PC-9 (cell line): ENCODE measurements at regions not wholly inside any gene's neighbourhood (a gene's known extent, or its start where the extent isn't known, plus 50 kb on each side); places are given as distances from the start of the nearest gene placed in this dataset.
"Not testable (repeated sequence)": the region's sequence is repeated elsewhere in the genome, so short reads cannot be mapped to it uniquely, and the experiment has no call there.

Experiments
- BruUV-seq: library from RNA; stranded (reverse); fragments of 400-500 nt; replicated peaks from 2 replicates; lab custom pipeline; 2021; lab: Mats Ljungman, UMichigan
- CTCF ChIA-PET: fragments of 300-600 bp; sonication (Branson Sonifier 250); formaldehyde crosslinking; loops from one replicate; lab custom pipeline; 2022; ENCODE audit warnings: antibody characterized with exemption; lab: Charles Lee
- POLR2A ChIA-PET: fragments of 300-600 bp; sonication (Branson Sonifier 250); formaldehyde crosslinking; loops from one replicate; lab custom pipeline; 2022; ENCODE audit warnings: antibody characterized with exemption; ENCODE audit not compliant: unreplicated experiment; lab: Charles Lee
- DNase-seq, 2 experiments: peaks; one replicate each; pipeline versions ENCODE4 v3.0.0 to v3.0.0-alpha.2; 2015 to 2022; ENCODE audit warnings: mixed read lengths in 1 of 2
- H2AFZ ChIP-seq: fragments of 200-600 bp; sonication (generic); 2 replicates; pipeline ENCODE4 v1.8.1; 2017; ENCODE audit warnings: antibody characterized with exemption
- H3F3A ChIP-seq: fragments of 200-600 bp; sonication (generic); 2 replicates; pipeline ENCODE4 v1.8.1; 2017; ENCODE audit warnings: antibody characterized with exemption, mild to moderate bottlenecking, low read depth; ENCODE audit not compliant: insufficient read depth
- H3K27ac ChIP-seq: fragments of 200-600 bp; sonication (generic); 2 replicates; pipeline ENCODE4 v1.6.1; 2016; ENCODE audit warnings: mixed run types
- H3K27me3 ChIP-seq: fragments of 200-600 bp; sonication (generic); 2 replicates; pipeline ENCODE4 v1.6.1; 2016; ENCODE audit warnings: low read depth, mixed run types; ENCODE audit not compliant: insufficient read depth
- H3K36me3 ChIP-seq: fragments of 200-600 bp; sonication (generic); 2 replicates; pipeline ENCODE4 v1.6.1; 2016; ENCODE audit warnings: low read depth, mixed run types
- H3K4me1 ChIP-seq: fragments of 200-600 bp; sonication (generic); replicated peaks from 2 replicates; pipeline ENCODE4 v1.6.1; 2016; ENCODE audit warnings: mixed run types; ENCODE audit not compliant: insufficient read depth
- H3K4me2 ChIP-seq: fragments of 200-600 bp; sonication (generic); 2 replicates; pipeline ENCODE4 v1.6.1; 2017; ENCODE audit warnings: mixed run types
- H3K4me3 ChIP-seq: fragments of 200-600 bp; sonication (generic); 2 replicates; pipeline ENCODE4 v1.6.1; 2016; ENCODE audit warnings: mixed run types
- H3K79me2 ChIP-seq: fragments of 200-600 bp; sonication (generic); 2 replicates; pipeline ENCODE4 v1.6.1; 2017; ENCODE audit warnings: low read depth, mixed run types
- H3K9me2 ChIP-seq: fragments of 200-600 bp; sonication (generic); 2 replicates; pipeline ENCODE4 v1.8.1; 2017; ENCODE audit warnings: mild to moderate bottlenecking; ENCODE audit not compliant: insufficient read depth
- H3K9me3 ChIP-seq: fragments of 200-600 bp; sonication (generic); 2 replicates; pipeline ENCODE4 v1.8.1; 2016; ENCODE audit warnings: low read depth; ENCODE audit not compliant: insufficient read depth
- H4K20me1 ChIP-seq: fragments of 200-600 bp; sonication (generic); 2 replicates; pipeline ENCODE4 v1.8.1; 2017; ENCODE audit not compliant: insufficient read depth
- EZH2 ChIP-seq: fragments of 200-600 bp; sonication (generic); IDR thresholded peaks from 2 replicates; pipeline ENCODE4 v1.8.0; 2017; ENCODE audit warnings: antibody characterized with exemption, low read depth
- intact Hi-C: fragments of 100-400 bp; cut with micrococcal nuclease; formaldehyde crosslinking; loops from one replicate; pipeline ENCODE4 v1.10.0; 2022; ENCODE audit not compliant: unreplicated experiment
- TF ChIP-seq, protein P1 (sequence below): fragments of 200-600 bp; sonication (generic); conservative IDR thresholded peaks from 2 replicates; pipeline ENCODE4 v1.6.1; 2017; ENCODE audit warnings: mixed run types, antibody characterized with exemption, mild to moderate bottlenecking, moderate library complexity

DNA sequence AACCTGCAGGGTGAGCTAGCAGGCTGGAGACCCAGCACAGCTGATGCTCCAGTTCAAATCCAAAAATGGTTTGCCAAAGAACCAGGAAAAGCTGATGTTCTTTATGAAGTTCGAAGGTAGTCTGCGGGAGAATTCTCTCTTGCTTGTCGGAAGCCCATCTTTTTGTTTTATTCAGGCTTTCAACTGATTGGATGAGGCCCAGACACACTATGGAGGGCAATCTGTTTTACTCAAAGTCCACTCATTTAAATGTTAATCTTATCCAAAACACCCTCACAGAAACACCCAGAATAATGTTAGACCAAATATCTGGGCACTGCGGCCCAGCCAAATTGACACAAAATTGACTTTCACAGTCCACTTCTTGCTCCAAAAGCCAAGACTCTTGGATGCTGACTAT lies 105.6 kb upstream of the PMEPA1 start:
- Histone ChIP-seq H3K4me3 (no peak overlapping the region), H3K27me3 (no peaks in the 10 kb centered on the region), H4K20me1 (no peaks in the 10 kb centered on the region), H2AFZ (no peak overlapping the region), H3F3A (peaks cover 2% of the 10 kb centered on the region; the same call in 1 of the 2 replicates), H3K27ac (no peak overlapping the region), H3K4me2 (no peak overlapping the region), H3K9me2 (no peaks in the 10 kb centered on the region), H3K9me3 (no peaks in the 10 kb centered on the region), H3K79me2 (no peaks in the 10 kb centered on the region), H3K36me3 (no peaks in the 10 kb centered on the region), H3K4me1 (peaks cover 21% of the 10 kb centered on the region)
- BruUV-seq: no TSS peak
- POLR2A ChIA-PET: no interaction called here
- CTCF ChIA-PET: no interaction called here
- intact Hi-C loops: loop anchor here (10.0 kb wide), 3 partner anchors 191 to 359 kb away; partner anchors contain the start of gene ZBP1
- no peak for TF ChIP-seq EZH2
- TF ChIP-seq, protein P1, sequence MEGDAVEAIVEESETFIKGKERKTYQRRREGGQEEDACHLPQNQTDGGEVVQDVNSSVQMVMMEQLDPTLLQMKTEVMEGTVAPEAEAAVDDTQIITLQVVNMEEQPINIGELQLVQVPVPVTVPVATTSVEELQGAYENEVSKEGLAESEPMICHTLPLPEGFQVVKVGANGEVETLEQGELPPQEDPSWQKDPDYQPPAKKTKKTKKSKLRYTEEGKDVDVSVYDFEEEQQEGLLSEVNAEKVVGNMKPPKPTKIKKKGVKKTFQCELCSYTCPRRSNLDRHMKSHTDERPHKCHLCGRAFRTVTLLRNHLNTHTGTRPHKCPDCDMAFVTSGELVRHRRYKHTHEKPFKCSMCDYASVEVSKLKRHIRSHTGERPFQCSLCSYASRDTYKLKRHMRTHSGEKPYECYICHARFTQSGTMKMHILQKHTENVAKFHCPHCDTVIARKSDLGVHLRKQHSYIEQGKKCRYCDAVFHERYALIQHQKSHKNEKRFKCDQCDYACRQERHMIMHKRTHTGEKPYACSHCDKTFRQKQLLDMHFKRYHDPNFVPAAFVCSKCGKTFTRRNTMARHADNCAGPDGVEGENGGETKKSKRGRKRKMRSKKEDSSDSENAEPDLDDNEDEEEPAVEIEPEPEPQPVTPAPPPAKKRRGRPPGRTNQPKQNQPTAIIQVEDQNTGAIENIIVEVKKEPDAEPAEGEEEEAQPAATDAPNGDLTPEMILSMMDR: no peak
- DNase-seq: no peak

GRCh38 chr20:57814529-57814928 lies 104.7 kb upstream of the PMEPA1 start:
- H2AFZ ChIP-seq: no peak overlapping the region
- no peaks in the 10 kb centered on the region for H3K79me2 ChIP-seq
- no peaks in the 10 kb centered on the region for H3K36me3 ChIP-seq
- no peak overlapping the region for H3K27ac ChIP-seq
- no peaks in the 10 kb centered on the region for H3K27me3 ChIP-seq
- H3K9me2 ChIP-seq: no peaks in the 10 kb centered on the region
- DNase-seq: peak in 1 of 2 experiments; percentile 31
- BruUV-seq: no TSS peak
- H4K20me1 ChIP-seq: no peaks in the 10 kb centered on the region
- peaks cover 9% of the 10 kb centered on the region; the same call in 1 of the 2 replicates for H3F3A ChIP-seq
- CTCF ChIA-PET: no interaction called here
- peaks cover 21% of the 10 kb centered on the region for H3K4me1 ChIP-seq
- TF ChIP-seq, protein P1: no peak
- TF ChIP-seq EZH2: no peak
- intact Hi-C loops: loop anchor here (10.0 kb wide), 3 partner anchors 190 to 360 kb away; partner anchors contain the start of gene ZBP1
- no peaks in the 10 kb centered on the region for H3K9me3 ChIP-seq
- no peak overlapping the region for H3K4me2 ChIP-seq
- POLR2A ChIA-PET: no interaction called here
- no peak overlapping the region for H3K4me3 ChIP-seq

GRCh38 chr20:57813509-57814269 lies 103.9 kb upstream of the PMEPA1 start:
- POLR2A ChIA-PET: no interaction called here
- CTCF ChIA-PET: no interaction called here

GRCh38 chr20:57812632-57813031 lies 102.8 kb upstream of the PMEPA1 start:
- H3K27me3 ChIP-seq, H3K9me2 ChIP-seq: not testable (repeated sequence)

More at GRCh38 chr20:57813509-57814269, 103.9 kb upstream of the PMEPA1 start:
- H3K4me3 ChIP-seq: no peak overlapping the region
- H3K36me3 ChIP-seq: no peaks in the 10 kb centered on the region
- intact Hi-C loops: loop anchor here (10.0 kb wide), 3 partner anchors 189 to 361 kb away; partner anchors contain the start of gene ZBP1
- H3K27me3 ChIP-seq: no peaks in the 10 kb centered on the region
- no peaks in the 10 kb centered on the region for H3K9me3 ChIP-seq
- no peak overlapping the region for H3K4me2 ChIP-seq
- H4K20me1 ChIP-seq: no peaks in the 10 kb centered on the region
- H3K9me2 ChIP-seq: no peaks in the 10 kb centered on the region
- no peaks in the 10 kb centered on the region for H3K79me2 ChIP-seq
- peaks cover 16% of the 10 kb centered on the region; the same call in 1 of the 2 replicates for H3F3A ChIP-seq
- BruUV-seq: no TSS peak
- TF ChIP-seq, protein P1: no peak
- TF ChIP-seq EZH2: no peak
- peaks cover 25% of the 10 kb centered on the region for H3K4me1 ChIP-seq
- no peak overlapping the region for H3K27ac ChIP-seq
- no peak overlapping the region for H2AFZ ChIP-seq
- DNase-seq: peak in 1 of 2 experiments; percentile 28

More at GRCh38 chr20:57812632-57813031, 102.8 kb upstream of the PMEPA1 start:
- peaks cover 25% of the 10 kb centered on the region for H3K4me1 ChIP-seq
- H3K4me2 ChIP-seq, H3K27ac ChIP-seq, H3K36me3 ChIP-seq, POLR2A ChIA-PET, CTCF ChIA-PET, BruUV-seq, H3K4me3 ChIP-seq, DNase-seq, H4K20me1 ChIP-seq, H3K9me3 ChIP-seq, H2AFZ ChIP-seq, H3K79me2 ChIP-seq: not testable (repeated sequence)
- H3F3A ChIP-seq: peaks cover 16% of the 10 kb centered on the region; the same call in 1 of the 2 replicates
- intact Hi-C loops: loop anchor here (10.0 kb wide), 3 partner anchors 188 to 362 kb away; partner anchors contain the start of gene ZBP1
